Vagina (tissue), 2 donors: ENCODE measurements at regions not wholly inside any gene's neighbourhood (a gene's known extent, or its start where the extent isn't known, plus 50 kb on each side); places are given as distances from the start of the nearest gene placed in this dataset.
"Not testable (repeated sequence)": the region's sequence is repeated elsewhere in the genome, so short reads cannot be mapped to it uniquely, and the experiment has no call there.

Experiments used
- DNase-seq, 2 donors: peaks; one replicate each; pipeline ENCODE4 v3.0.0-alpha.2; 2017; ENCODE audit errors: extremely low spot score in 2 of 2
- H3K27ac ChIP-seq: fragments of 200-600 bp; sonication (generic); one replicate; pipeline ENCODE4 v1.5.1; 2019
- H3K27me3 ChIP-seq: fragments of 200-600 bp; sonication (generic); one replicate; pipeline ENCODE4 v1.5.1; 2019
- H3K36me3 ChIP-seq, 2 donors: fragments of 200-600 bp; sonication (generic); one replicate each; pipeline ENCODE4 v1.5.1; 2017 to 2019
- H3K4me1 ChIP-seq: fragments of 200-600 bp; sonication (generic); one replicate; pipeline ENCODE4 v1.5.1; 2019
- H3K4me3 ChIP-seq, 2 donors: fragments of 200-600 bp; sonication (generic); 1 replicate in 1 of 2; 2 replicates in 1 of 2; pipeline ENCODE4 v1.5.1; 2016 to 2019
- H3K9me3 ChIP-seq: fragments of 200-600 bp; sonication (generic); one replicate; pipeline ENCODE4 v1.5.1; 2019
- POLR2A ChIP-seq, 2 donors: fragments of 450-650 bp; IDR thresholded peaks; one replicate each; pipeline ENCODE4 v1.6.1; 2017; ENCODE audit warnings: antibody characterized with exemption in 2 of 2, mild to moderate bottlenecking in 2 of 2, moderate library complexity in 2 of 2
- POLR2AphosphoS5 ChIP-seq, 2 donors: sonication (generic); formaldehyde crosslinking; IDR thresholded peaks; one replicate each; pipeline ENCODE4 v1.9.0; 2017; ENCODE audit warnings: antibody characterized with exemption in 2 of 2, mild to moderate bottlenecking in 2 of 2, low read depth in 1 of 2; ENCODE audit not compliant: insufficient read depth in 1 of 2
- intact Hi-C: fragments of 100-400 bp; cut with DNase I; formaldehyde crosslinking; loops from one replicate; pipeline ENCODE4 v1.15.1; 2023
- TF ChIP-seq, protein P1 (sequence below), 3 experiments: fragments of 450-650 bp in 2 of 3; fragments of 200-600 bp in 1 of 3; sonication (generic) in 1 of 3; IDR thresholded peaks; one replicate each; pipeline ENCODE4 v1.5.1; 2017 to 2019; ENCODE audit warnings: antibody characterized with exemption in 3 of 3, mild to moderate bottlenecking in 2 of 3, moderate library complexity in 2 of 3

DNA sequence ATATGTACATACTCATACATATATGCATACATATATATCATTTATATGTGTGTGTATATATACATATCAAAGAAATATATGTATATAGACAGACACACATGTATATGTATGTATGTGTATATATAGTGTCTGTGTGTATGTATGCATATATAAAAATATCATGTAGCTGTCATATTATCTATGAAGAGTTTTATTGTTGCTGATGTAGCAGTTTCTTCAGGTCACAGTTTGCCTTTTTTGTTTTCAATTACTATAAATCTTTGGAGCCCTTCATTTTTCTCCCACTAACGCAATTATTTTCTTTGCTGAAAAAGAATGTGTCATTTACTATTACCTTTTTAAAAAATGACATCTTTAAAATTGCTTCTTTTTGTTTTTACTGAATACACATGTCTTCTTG is 904.5 kb downstream of the PLA2G4A start:
- no peaks in the 10 kb centered on the region for H3K36me3 ChIP-seq
- DNase-seq = no peak
- TF ChIP-seq, protein P1, sequence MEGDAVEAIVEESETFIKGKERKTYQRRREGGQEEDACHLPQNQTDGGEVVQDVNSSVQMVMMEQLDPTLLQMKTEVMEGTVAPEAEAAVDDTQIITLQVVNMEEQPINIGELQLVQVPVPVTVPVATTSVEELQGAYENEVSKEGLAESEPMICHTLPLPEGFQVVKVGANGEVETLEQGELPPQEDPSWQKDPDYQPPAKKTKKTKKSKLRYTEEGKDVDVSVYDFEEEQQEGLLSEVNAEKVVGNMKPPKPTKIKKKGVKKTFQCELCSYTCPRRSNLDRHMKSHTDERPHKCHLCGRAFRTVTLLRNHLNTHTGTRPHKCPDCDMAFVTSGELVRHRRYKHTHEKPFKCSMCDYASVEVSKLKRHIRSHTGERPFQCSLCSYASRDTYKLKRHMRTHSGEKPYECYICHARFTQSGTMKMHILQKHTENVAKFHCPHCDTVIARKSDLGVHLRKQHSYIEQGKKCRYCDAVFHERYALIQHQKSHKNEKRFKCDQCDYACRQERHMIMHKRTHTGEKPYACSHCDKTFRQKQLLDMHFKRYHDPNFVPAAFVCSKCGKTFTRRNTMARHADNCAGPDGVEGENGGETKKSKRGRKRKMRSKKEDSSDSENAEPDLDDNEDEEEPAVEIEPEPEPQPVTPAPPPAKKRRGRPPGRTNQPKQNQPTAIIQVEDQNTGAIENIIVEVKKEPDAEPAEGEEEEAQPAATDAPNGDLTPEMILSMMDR (IDR thresholded peaks at IDR 0.05) = no peak
- intact Hi-C loops = no loop called here
- H3K27me3 ChIP-seq = no peaks in the 10 kb centered on the region
- H3K9me3 ChIP-seq = no peaks in the 10 kb centered on the region
- no peak overlapping the region for H3K4me3 ChIP-seq
- H3K4me1 ChIP-seq = no peaks in the 10 kb centered on the region
- H3K27ac ChIP-seq = no peak overlapping the region

DNA sequence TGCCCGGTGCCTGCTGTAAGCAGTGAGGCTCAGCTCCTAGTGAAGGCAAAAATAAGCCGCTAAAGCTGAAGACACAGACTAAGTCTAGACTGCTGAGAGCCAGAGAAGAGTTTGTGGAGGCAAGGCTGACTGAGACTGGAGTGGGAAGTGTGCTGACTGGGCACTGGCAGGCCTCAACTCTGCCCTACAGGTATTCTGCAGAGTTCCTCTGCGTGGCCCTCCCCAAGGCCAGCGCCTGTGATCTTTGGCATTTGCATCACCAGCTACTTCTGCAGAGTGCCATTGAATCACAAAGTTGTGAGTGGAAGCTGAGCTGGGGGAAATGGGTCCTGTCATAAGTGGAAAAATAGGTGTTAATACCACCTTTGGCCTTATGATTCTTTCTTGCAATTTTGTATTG is 905.7 kb downstream of the PLA2G4A start:
- no peak overlapping the region for H3K4me3 ChIP-seq
- intact Hi-C loops = no loop called here

DNA sequence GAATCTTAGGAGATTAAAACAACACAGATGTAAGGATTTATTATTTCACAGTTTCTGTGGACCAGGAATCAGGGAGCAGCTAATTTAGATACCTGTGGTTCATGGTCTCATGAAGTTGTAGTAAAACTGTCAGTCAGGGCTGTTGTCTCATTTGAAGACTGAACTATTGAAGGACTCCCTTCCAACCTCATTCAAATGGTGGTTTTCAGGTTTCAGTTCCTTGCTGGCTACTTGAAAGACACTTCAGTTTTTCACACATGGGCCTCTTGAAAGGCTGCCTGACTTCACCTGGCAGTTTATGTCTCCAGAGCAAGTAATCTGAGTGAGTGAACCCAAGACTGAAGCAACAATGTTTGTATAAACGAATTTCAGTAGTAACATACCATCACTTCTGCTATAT is 915.9 kb downstream of the PLA2G4A start:
- Histone ChIP-seq H3K27ac (no peak overlapping the region), H3K4me3 (no peak overlapping the region), H3K36me3 (no peaks in the 10 kb centered on the region), H3K4me1 (no peaks in the 10 kb centered on the region), H3K27me3 (no peaks in the 10 kb centered on the region), H3K9me3 (no peaks in the 10 kb centered on the region)
- TF ChIP-seq POLR2AphosphoS5 (IDR thresholded peaks at IDR 0.05; ENCODE audit: insufficient read depth in 1 of 2, low read depth in 1 of 2) = no peak
- TF ChIP-seq, protein P1 (IDR thresholded peaks at IDR 0.05) = no peak
- no peak for TF ChIP-seq POLR2A (IDR thresholded peaks at IDR 0.05)
- DNase-seq = no peak
- intact Hi-C loops = no loop called here

More for the DNA sequence above, 905.7 kb downstream of the PLA2G4A start:
- no peaks in the 10 kb centered on the region for H3K4me1 ChIP-seq
- no peak for DNase-seq
- H3K36me3 ChIP-seq = no peaks in the 10 kb centered on the region
- no peak overlapping the region for H3K27ac ChIP-seq
- H3K27me3 ChIP-seq = no peaks in the 10 kb centered on the region
- TF ChIP-seq POLR2A (IDR thresholded peaks at IDR 0.05) = no peak
- TF ChIP-seq, protein P1 (IDR thresholded peaks at IDR 0.05) = no peak
- TF ChIP-seq POLR2AphosphoS5 (IDR thresholded peaks at IDR 0.05; ENCODE audit: insufficient read depth in 1 of 2, low read depth in 1 of 2) = no peak
- no peaks in the 10 kb centered on the region for H3K9me3 ChIP-seq

DNA sequence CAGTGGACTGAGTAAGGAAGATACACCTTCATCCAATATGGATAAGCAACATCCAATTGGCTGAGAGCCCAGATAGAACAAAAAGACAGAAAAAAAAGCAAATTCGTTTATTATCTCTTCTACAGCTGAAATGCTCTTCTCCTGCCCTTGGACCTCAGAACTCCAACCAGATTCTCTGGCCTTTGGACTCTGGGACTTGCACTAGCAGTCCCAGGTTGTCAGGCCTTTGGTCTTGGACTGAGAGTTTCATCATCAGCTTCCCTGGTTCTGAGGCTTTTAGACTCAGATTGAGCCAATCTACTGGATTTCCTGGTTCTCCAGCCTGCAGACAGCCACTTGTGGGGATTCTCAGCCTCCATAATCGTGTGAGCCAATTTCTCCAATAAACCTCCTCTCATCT is 926.8 kb downstream of the PLA2G4A start:
- Histone ChIP-seq H3K4me1 (no peaks in the 10 kb centered on the region), H3K27ac (no peak overlapping the region), H3K27me3 (no peaks in the 10 kb centered on the region), H3K9me3 (no peaks in the 10 kb centered on the region), H3K36me3 (no peaks in the 10 kb centered on the region), H3K4me3 (no peak overlapping the region)
- DNase-seq = no peak
- intact Hi-C loops = no loop called here
- TF ChIP-seq POLR2A (IDR thresholded peaks at IDR 0.05) = no peak
- TF ChIP-seq POLR2AphosphoS5 (IDR thresholded peaks at IDR 0.05; ENCODE audit: insufficient read depth in 1 of 2, low read depth in 1 of 2) = no peak
- TF ChIP-seq, protein P1 (IDR thresholded peaks at IDR 0.05) = no peak

DNA sequence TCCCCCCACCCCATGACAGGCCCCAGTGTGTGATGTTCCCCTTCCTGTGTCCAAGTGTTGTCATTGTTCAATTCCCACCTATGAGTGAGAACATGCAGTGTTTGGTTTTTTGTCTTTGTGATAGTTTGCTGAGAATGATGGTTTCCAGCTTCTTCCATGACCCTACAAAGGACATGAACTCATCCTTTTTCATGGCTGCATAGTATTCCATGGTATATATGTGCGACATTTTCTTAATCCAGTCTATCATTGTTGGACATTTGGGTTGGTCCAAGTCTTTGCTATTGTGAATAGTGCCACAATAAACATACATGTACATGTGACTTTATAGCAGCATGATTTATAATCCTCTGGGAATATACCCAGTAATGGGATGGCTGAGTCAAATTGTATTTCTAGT is 927.9 kb downstream of the PLA2G4A start:
- intact Hi-C loops, H3K27me3 ChIP-seq: not testable (repeated sequence)

DNA sequence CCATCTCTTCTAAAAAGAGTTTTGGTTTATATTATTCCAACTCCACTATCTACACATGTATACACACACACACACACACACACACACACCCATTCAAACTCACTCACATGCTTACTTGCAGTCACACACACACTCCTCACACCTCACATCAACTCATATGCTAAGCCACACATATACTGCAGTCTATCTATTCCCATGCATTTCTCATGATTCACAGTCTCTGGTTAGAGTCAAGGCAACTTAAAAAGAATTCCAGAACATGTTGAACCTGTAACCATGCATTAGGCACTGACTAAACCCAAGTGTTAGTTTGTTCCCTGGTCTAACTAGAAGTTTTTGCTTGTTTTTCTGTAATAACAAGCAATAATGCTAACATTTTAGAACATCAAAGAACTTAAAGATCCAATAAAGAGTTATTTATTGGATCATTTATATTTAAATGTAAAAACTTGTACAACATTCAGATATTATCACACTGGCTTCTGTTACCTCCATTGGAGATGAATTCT is 931.1 kb downstream of the PLA2G4A start:
- no peak for DNase-seq
- intact Hi-C loops = no loop called here
- Histone ChIP-seq H3K36me3 (no peaks in the 10 kb centered on the region), H3K27me3 (no peaks in the 10 kb centered on the region), H3K4me3 (no peak overlapping the region), H3K27ac (no peak overlapping the region), H3K9me3 (no peaks in the 10 kb centered on the region), H3K4me1 (no peaks in the 10 kb centered on the region)
- TF ChIP-seq POLR2AphosphoS5 (IDR thresholded peaks at IDR 0.05; ENCODE audit: insufficient read depth in 1 of 2, low read depth in 1 of 2) = no peak
- no peak for TF ChIP-seq POLR2A (IDR thresholded peaks at IDR 0.05)
- TF ChIP-seq, protein P1 (IDR thresholded peaks at IDR 0.05) = no peak

More for the DNA sequence above, 927.9 kb downstream of the PLA2G4A start:
- not testable (repeated sequence) for DNase-seq, H3K4me3 ChIP-seq, H3K4me1 ChIP-seq, H3K36me3 ChIP-seq, H3K9me3 ChIP-seq, H3K27ac ChIP-seq
